Kidney capillary endothelial cell (primary cell): ENCODE measurements at regions not wholly inside any gene's neighbourhood (a gene's known extent, or its start where the extent isn't known, plus 50 kb on each side); places are given as distances from the start of the nearest gene placed in this dataset.
"Not testable (repeated sequence)": the region's sequence is repeated elsewhere in the genome, so short reads cannot be mapped to it uniquely, and the experiment has no call there.

Source experiments
- DNase-seq: peaks from one replicate; pipeline ENCODE4 v3.0.0-alpha.2; 2018; ENCODE audit warnings: low spot score

- DNase-seq = no peak
Measured at GRCh38 chr19:27714857-27715256, 1498.1 kb downstream of the UQCRFS1 start.

GRCh38 chr19:27709496-27709895, 1503.5 kb downstream of the UQCRFS1 start:
- no peak for DNase-seq

GRCh38 chr19:27708986-27709385, 1504.0 kb downstream of the UQCRFS1 start:
- not testable (repeated sequence) for DNase-seq

GRCh38 chr19:27707026-27707425, 1505.9 kb downstream of the UQCRFS1 start:
- not testable (repeated sequence) for DNase-seq

- DNase-seq = no peak
Measured at GRCh38 chr19:27705896-27706295, 1507.1 kb downstream of the UQCRFS1 start.

- no peak for DNase-seq
Measured at GRCh38 chr19:27694361-27695055, 1518.4 kb downstream of the UQCRFS1 start.

GRCh38 chr19:27691991-27692390, 1521.0 kb downstream of the UQCRFS1 start:
- DNase-seq = no peak

GRCh38 chr19:27689734-27690241, 1523.2 kb downstream of the UQCRFS1 start:
- DNase-seq = no peak

- DNase-seq = no peak
Measured at GRCh38 chr19:27684293-27684692, 1528.7 kb downstream of the UQCRFS1 start.

GRCh38 chr19:27681972-27682371, 1531.0 kb downstream of the UQCRFS1 start:
- no peak for DNase-seq

GRCh38 chr19:27679905-27680304, 1533.0 kb downstream of the UQCRFS1 start:
- no peak for DNase-seq

GRCh38 chr19:27679399-27679798, 1533.6 kb downstream of the UQCRFS1 start:
- DNase-seq = no peak

GRCh38 chr19:27676877-27677276, 1536.1 kb downstream of the UQCRFS1 start:
- no peak for DNase-seq

- no peak for DNase-seq
Measured at GRCh38 chr19:27676334-27676733, 1536.6 kb downstream of the UQCRFS1 start.

- no peak for DNase-seq
Measured at GRCh38 chr19:27675771-27676170, 1537.2 kb downstream of the UQCRFS1 start.

GRCh38 chr19:27674701-27675100, 1538.2 kb downstream of the UQCRFS1 start:
- DNase-seq = no peak

- DNase-seq = no peak
Measured at GRCh38 chr19:27673986-27674385, 1539.0 kb downstream of the UQCRFS1 start.

- DNase-seq = no peak
Measured at GRCh38 chr19:27672309-27673047, 1540.5 kb downstream of the UQCRFS1 start.

- no peak for DNase-seq
Measured at GRCh38 chr19:27671876-27672275, 1541.1 kb downstream of the UQCRFS1 start.

GRCh38 chr19:27660428-27660827, 1552.5 kb downstream of the UQCRFS1 start:
- no peak for DNase-seq

GRCh38 chr19:27657271-27658051, 1555.5 kb downstream of the UQCRFS1 start:
- DNase-seq = no peak

- no peak for DNase-seq
Measured at GRCh38 chr19:27654266-27654990, 1558.5 kb downstream of the UQCRFS1 start.
